ENCODE measurements at regions not wholly inside any gene's neighbourhood (a gene's known extent, or its start where the extent isn't known, plus 50 kb on each side); places are given as distances from the start of the nearest gene placed in this dataset.

DNA sequence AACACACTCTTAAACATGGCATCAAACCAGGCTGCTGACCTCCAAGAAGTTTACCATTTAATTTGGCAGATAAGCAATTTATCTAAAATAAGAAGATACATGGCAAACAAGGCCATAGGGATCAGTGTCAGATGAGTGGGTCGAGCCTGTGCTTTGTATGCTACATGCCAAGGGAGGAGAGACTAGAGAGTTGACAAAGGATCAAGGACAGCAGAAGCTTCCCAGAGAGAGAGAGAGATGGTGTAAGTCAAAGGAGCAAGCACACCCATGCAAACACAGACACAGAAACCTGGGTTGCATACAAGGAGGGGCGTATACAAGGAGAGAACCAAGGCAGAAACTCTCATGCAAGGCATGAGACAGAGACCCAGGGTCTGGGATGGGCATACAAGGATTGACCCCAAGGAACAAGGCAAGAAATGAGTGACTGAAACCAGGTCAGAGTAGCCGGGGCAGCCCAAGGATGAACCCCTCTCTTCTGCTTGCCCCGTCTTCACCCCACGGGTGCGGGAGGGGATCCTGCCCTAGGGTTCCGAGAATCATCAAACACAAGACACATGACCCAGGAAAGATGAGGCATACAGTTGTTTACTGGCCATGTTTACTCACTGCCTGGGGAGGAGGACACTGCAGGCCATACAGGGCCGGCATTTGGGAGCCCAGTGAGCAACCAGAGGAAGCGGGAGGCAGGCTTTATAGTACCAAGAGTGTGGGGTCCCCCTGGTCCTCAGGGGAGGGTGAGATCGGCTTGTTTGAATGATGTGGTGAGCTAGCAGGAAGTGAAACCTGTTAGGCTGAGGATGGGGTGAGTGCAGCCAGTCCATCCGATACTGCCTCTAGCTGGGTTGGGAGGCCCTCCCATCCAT lies 529.2 kb upstream of the ID2 start:
- Mint-ChIP-seq H3K4me3 (no peak overlapping the region), H3K27ac (no peak overlapping the region), H3K4me1 (ENCODE audit: unreplicated experiment) (peaks cover 13% of the 10 kb centered on the region), H3K9me3 (peaks cover 4% of the 10 kb centered on the region), H3K27me3 (no peaks in the 10 kb centered on the region), H3K36me3 (no peaks in the 10 kb centered on the region)
- TF ChIP-seq, protein P1, sequence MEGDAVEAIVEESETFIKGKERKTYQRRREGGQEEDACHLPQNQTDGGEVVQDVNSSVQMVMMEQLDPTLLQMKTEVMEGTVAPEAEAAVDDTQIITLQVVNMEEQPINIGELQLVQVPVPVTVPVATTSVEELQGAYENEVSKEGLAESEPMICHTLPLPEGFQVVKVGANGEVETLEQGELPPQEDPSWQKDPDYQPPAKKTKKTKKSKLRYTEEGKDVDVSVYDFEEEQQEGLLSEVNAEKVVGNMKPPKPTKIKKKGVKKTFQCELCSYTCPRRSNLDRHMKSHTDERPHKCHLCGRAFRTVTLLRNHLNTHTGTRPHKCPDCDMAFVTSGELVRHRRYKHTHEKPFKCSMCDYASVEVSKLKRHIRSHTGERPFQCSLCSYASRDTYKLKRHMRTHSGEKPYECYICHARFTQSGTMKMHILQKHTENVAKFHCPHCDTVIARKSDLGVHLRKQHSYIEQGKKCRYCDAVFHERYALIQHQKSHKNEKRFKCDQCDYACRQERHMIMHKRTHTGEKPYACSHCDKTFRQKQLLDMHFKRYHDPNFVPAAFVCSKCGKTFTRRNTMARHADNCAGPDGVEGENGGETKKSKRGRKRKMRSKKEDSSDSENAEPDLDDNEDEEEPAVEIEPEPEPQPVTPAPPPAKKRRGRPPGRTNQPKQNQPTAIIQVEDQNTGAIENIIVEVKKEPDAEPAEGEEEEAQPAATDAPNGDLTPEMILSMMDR (conservative IDR thresholded peaks at IDR 0.05): no peak
- no peak for DNase-seq (ENCODE audit: extremely low spot score, unreplicated experiment)

DNA sequence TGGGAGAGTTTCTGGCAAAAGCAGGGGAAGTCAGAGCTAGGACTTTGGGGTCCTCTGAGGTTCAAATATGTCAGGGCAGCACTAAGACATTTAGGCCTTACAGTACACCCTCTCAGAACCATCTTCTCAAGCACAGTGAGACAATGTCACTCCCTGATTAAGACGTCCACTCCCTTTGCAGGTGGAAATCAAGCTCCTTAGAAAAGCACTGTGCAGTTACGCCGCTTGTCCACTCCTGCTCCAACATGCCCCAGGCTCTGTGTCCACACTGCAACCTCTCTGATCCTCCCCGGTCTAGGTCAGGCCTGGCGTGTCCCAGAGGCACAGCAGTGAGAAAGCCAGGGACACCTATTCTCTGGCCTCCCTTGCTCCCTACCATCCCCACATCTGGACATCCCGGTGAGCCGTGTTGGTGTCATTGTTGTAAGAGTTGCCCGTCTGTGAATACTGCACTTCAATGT lies 528.6 kb upstream of the ID2 start:
- Mint-ChIP-seq H3K27me3 (no peaks in the 10 kb centered on the region), H3K36me3 (no peaks in the 10 kb centered on the region), H3K9me3 (peaks cover 8% of the 10 kb centered on the region), H3K27ac (no peak overlapping the region), H3K4me3 (no peak overlapping the region), H3K4me1 (ENCODE audit: unreplicated experiment) (peaks cover 13% of the 10 kb centered on the region)
- TF ChIP-seq, protein P1 (conservative IDR thresholded peaks at IDR 0.05): no peak
- DNase-seq (ENCODE audit: extremely low spot score, unreplicated experiment): no peak

DNA sequence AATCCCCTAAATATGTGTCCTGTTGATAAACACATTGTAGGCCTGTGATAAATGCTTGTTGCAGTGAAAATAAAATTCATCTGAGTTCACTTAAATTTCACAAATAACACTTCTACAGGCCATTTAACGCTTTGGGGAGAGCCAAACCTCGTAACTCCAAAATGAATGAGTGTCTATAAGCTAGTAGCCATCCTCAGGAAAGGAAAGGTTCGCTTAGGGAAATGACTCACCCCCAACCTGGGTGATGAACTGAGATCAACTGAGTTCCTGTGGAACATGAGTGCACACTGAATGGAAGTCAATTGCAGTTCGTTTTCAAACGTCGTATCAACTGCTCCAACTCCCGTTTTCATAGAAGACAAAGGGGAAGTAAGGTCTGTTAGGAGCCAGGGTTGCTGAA lies 527.6 kb upstream of the ID2 start:
- Mint-ChIP-seq H3K4me1 (ENCODE audit: unreplicated experiment) (peaks cover 13% of the 10 kb centered on the region), H3K27ac (no peak overlapping the region), H3K27me3 (no peaks in the 10 kb centered on the region), H3K9me3 (peaks cover 8% of the 10 kb centered on the region), H3K36me3 (no peaks in the 10 kb centered on the region), H3K4me3 (no peak overlapping the region)
- DNase-seq (ENCODE audit: extremely low spot score, unreplicated experiment): no peak
- TF ChIP-seq, protein P1 (conservative IDR thresholded peaks at IDR 0.05): no peak

DNA sequence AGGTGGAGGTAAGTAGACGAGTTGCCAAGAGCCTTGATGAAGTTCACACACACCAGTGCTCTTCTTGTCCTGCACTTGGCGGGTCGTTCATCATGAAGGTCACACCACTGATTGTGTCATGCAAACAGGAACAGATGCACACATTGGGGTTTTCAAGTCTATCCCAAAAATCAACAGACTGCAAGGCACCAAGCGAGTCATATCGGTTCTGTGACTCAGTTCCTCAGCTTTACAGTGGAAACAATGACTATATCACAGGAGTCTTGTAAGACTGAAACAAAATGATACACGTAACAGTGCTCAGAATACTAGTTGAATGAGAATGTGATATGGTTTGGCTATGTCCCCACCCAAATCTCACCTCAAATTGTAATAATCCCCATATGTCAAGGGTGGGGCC lies 526.9 kb upstream of the ID2 start:
- no peak for DNase-seq (ENCODE audit: extremely low spot score, unreplicated experiment)
- Mint-ChIP-seq H3K27ac (no peak overlapping the region), H3K9me3 (peaks cover 8% of the 10 kb centered on the region), H3K4me3 (no peak overlapping the region), H3K27me3 (no peaks in the 10 kb centered on the region), H3K36me3 (no peaks in the 10 kb centered on the region), H3K4me1 (ENCODE audit: unreplicated experiment) (peaks cover 16% of the 10 kb centered on the region)
- TF ChIP-seq, protein P1 (conservative IDR thresholded peaks at IDR 0.05): no peak

DNA sequence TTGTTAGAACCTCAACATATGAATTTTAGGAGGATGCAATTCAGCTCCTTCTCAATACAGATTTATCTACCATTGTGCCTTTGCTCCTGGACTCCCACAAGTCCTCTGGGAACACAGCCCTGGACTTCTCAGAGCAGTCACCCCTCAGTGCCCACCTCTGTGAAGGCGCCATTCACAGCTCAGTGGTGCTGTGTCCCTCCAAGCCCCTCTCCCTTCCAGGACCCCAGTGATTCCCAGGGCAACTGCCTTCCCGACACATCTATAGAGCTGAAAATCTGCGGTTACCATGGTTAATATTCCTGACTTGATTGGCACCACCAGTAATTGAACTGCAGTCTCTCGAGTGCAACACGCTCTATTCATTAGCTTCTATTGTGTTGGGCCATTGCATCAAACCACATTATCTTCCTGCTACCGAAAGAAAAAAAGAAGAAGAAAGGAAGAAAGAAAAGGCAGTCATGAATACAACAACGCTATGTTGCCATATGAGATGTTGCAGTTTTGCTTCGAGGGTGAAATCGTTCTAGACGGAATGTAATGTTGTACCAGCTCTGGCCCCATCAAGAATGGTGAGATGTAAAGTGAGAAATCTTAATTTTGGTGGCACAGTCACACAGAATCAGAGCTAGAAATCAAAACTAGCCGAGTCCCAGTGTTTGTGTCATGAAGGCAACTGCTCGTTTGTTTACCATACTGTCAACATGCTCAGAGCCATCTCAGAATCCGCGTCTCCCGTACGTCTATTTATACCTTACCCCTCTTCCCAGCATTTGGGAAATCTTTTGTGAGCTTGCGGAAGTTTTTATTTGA lies 524.0 kb upstream of the ID2 start:
- Mint-ChIP-seq H3K27me3 (no peaks in the 10 kb centered on the region), H3K27ac (peak overlapping the region; percentile 30), H3K4me1 (ENCODE audit: unreplicated experiment) (peaks cover 19% of the 10 kb centered on the region), H3K36me3 (no peaks in the 10 kb centered on the region), H3K4me3 (no peak overlapping the region), H3K9me3 (peaks cover 5% of the 10 kb centered on the region)
- DNase-seq (ENCODE audit: extremely low spot score, unreplicated experiment): no peak
- TF ChIP-seq, protein P1 (conservative IDR thresholded peaks at IDR 0.05): no peak

Data from type B pancreatic cell (in vitro differentiated cells).